GM12891 (cell line): ENCODE measurements at regions not wholly inside any gene's neighbourhood (a gene's known extent, or its start where the extent isn't known, plus 50 kb on each side); places are given as distances from the start of the nearest gene placed in this dataset.

Experiments
- DNase-seq: peaks from one replicate; pipeline ENCODE4 v3.0.0; 2011; ENCODE audit warnings: low spot score; ENCODE audit not compliant: insufficient read length
- FAIRE-seq: peaks from 2 replicates; lab custom pipeline; 2011; peaks lifted over from hg19 to GRCh38; lab: Jason Lieb, UNC
- PAX5 ChIP-seq: IDR thresholded peaks from 2 replicates; pipeline ENCODE4 v1.6.1; 2011; ENCODE audit warnings: low read length, moderate library complexity, mild to moderate bottlenecking; ENCODE audit not compliant: insufficient read depth, severe bottlenecking
- POLR2A ChIP-seq: IDR thresholded peaks from 2 replicates; pipeline ENCODE4 v1.6.1; 2011; ENCODE audit warnings: low read depth, low read length, control low read depth
- POLR2AphosphoS5 ChIP-seq: IDR thresholded peaks from 2 replicates; pipeline ENCODE4 v1.6.1; 2011; ENCODE audit warnings: low read depth, low read length, control low read depth
- POU2F2 ChIP-seq: IDR thresholded peaks from 2 replicates; pipeline ENCODE4 v1.6.1; 2011; ENCODE audit warnings: low read depth, mild to moderate bottlenecking, control low read depth, low read length, moderate library complexity
- SPI1 ChIP-seq: IDR thresholded peaks from 2 replicates; pipeline ENCODE4 v1.6.1; 2011; ENCODE audit warnings: low read depth, low read length, control low read depth
- TAF1 ChIP-seq: IDR thresholded peaks from 2 replicates; pipeline ENCODE4 v1.6.1; 2011; ENCODE audit warnings: low read depth, low read length, control low read depth

DNA sequence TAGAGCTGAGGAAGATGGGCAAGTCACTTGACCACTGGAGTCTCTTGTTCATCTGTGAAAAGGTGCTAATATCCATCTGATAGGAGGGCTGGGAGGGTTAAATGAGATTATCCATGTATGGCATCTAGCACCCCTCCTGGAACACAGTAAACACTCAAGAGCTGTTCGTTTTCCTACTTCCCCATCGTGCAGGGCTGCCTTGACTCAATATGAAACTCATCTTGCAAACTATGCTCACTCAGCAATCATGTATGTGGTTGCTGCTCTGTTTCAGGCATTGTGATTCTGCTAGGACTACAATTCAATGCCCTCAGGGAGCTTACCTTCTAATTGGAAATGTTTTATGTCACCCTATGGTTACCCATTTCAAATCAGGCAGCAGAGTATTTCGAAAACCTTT, 395.6 kb downstream of the BCAT1 start:
- FAIRE-seq (no peak), DNase-seq (no peak)
- TF ChIP-seq SPI1 (0 out of 2 replicates have a peak, but pooled peaks have one; percentile 2), POU2F2 (no peak)

DNA sequence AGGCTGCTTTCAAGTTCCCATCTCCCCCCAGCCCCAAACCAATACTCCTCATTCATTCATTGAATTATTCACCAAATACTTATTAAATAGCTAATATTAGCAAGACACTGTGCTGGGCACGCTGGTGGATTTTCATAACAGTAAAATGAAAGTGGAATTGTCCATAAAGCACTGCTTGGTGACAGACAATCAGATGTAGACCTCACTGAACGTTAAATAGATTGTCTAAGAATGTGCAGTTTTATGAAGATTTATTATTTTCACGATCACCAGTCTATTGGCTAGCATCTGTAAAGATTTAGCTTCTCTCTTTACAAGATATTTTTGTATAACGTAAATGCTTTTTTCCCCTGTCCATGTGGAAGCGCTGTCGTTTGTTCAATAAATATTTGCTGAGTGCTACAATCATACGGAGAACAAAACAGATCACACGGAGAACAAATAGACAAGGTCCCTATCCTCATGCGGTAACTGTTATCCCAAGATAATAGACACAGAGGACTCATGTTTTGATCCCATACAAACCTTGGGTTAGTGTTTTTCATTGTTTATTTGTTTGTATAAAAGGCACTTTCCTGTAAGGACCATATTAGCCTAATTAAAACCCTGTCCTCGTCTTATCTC, 397.6 kb downstream of the BCAT1 start:
- no peak for DNase-seq
- TF ChIP-seq POU2F2 (no peak), TAF1 (no peak), POLR2A (no peak), POLR2AphosphoS5 (no peak), PAX5 (no peak), SPI1 (no peak)
- FAIRE-seq: no peak

DNA sequence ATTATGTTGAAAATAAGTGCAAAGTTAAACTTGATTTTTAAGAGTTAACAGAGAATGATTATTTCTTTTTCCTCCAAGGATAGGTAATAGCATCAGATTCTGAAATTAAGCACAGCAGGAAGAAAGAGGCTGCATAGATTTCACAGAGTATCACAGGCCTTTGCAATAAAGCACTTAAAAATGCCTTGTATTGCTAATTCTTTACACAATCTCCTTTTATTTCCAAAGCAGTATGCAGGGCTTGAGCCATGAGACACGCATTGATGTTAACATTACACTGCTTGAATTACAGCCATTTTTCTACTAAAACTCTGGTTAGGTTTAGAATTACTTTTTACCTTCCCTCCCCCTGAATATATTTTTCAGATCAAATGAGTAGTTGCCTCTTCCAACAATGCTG, 398.3 kb downstream of the BCAT1 start:
- DNase-seq: no peak
- no peak for FAIRE-seq
- TF ChIP-seq POLR2A (no peak), TAF1 (no peak), PAX5 (no peak), POLR2AphosphoS5 (no peak), SPI1 (no peak), POU2F2 (no peak)

DNA sequence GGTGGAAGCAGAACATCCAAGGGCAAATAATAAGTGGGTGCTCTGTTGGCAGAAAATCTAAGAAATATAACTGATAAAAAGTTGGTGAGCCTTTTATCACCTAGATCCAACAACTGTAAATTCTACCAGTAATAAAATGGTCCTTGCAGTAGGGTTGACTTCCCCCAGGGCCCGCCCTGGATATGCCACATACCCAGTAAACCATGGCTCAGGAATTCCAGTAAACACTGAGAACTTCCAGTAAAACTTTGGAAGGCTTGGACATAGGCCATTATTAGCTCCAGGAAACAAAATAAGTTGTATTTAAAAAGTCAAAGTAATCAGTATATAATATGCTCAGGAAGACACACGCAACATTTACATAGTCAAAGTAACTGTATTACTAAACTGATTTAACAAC, 402.2 kb downstream of the BCAT1 start:
- DNase-seq (no peak), FAIRE-seq (no peak)

DNA sequence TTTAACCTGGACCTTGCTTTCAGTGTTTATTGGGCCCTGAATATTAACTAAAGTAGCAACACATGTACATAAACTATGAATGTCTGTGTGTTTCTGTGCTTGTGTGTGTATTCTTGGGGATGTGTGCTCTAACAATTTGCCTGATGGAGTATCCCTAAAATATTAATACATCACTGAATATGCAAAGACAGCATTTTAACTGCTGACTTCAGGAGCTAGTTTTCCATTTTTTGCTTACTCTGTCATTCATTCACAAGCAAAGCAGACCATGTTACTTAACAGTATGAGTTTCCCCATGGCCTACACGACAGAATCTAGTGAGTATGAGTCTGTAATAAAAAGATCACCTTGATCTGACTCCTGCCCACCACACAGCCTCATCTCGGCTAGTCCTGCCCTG, 402.8 kb downstream of the BCAT1 start:
- FAIRE-seq: no peak
- no peak for DNase-seq

More for the DNA sequence above, 402.2 kb downstream of the BCAT1 start:
- TF ChIP-seq POU2F2 (no peak), POLR2AphosphoS5 (no peak), PAX5 (no peak), SPI1 (no peak), POLR2A (no peak), TAF1 (no peak)

DNA sequence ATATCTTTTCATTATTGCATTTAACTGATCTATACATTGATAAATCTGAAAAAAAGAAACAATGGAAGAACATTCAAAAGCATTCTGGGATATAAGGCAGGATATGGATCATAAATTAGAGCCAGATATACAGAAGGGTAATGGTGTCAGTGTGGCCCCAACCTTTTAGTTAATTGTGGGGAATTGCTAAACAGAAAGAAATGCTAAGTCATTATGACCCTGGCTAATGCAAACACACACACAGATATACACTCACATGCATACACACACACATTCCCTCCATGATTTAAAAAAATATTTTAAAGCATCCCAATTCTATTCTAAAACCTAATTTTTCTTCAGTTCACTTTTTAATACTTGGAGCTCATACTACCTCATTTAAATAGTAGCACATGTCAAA, 404.5 kb downstream of the BCAT1 start:
- FAIRE-seq: no peak
- DNase-seq: no peak
- TF ChIP-seq POU2F2 (no peak), SPI1 (no peak), PAX5 (no peak), POLR2A (no peak), TAF1 (no peak), POLR2AphosphoS5 (no peak)

More for the DNA sequence above, 402.8 kb downstream of the BCAT1 start:
- TF ChIP-seq PAX5: no peak
- TF ChIP-seq POU2F2: no peak
- TF ChIP-seq TAF1: no peak
- no peak for TF ChIP-seq SPI1
- no peak for TF ChIP-seq POLR2AphosphoS5
- no peak for TF ChIP-seq POLR2A

DNA sequence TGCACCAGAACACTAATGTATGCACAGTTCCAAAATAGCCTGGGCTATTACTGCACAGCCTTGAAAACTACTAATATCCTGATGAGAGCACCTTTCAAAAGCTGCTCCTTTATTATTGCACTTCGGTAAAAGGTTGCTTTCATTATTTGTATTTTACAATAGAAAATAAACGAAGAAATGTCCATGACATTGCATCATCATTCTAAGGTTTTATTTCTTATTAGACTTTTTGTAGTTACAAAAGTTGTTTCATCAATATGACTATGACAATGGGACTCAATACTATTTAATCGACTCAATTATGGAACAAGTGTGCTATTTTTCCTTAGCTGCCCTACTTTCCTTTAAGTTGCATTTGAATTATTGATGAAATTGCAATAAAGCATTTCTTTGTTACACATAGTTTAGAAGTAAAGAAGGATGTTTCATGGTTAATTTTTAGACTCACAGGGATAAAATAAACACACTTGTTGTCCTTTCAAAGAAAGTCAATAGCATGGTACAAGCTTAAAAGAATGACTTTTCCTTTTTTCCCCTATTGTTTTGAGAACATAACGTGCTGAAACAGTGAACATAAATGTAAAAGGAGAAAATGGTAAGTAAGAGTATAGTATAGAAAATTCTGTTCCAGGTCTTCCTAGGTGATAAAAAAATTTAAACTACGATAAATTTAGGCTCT, 407.6 kb downstream of the BCAT1 start:
- FAIRE-seq (no peak), DNase-seq (no peak)
- TF ChIP-seq POU2F2: no peak
- TF ChIP-seq POLR2A: no peak
- TF ChIP-seq SPI1: no peak
- TF ChIP-seq PAX5: no peak
- no peak for TF ChIP-seq POLR2AphosphoS5
- TF ChIP-seq TAF1: no peak

DNA sequence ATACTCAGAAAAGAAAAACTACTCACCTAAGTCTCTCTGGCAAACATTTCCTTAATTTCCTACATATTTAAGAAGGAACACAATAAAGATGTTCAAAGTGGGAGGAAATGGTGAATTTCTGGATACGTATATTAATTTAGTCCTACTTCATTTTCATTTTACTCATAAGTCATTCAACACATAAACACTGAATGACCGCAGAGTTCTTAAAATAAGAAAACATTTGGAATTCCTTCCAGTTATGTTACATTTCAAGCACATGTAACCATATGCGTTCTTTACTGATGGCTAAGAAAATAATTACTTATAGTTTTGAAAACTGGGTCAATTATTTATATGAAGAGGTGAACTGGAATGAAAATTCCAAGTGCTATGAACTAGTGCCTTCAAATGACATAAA, 409.3 kb downstream of the BCAT1 start:
- TF ChIP-seq POLR2A: no peak
- TF ChIP-seq POLR2AphosphoS5: no peak
- no peak for TF ChIP-seq PAX5
- TF ChIP-seq TAF1: no peak
- no peak for FAIRE-seq
- no peak for DNase-seq

DNA sequence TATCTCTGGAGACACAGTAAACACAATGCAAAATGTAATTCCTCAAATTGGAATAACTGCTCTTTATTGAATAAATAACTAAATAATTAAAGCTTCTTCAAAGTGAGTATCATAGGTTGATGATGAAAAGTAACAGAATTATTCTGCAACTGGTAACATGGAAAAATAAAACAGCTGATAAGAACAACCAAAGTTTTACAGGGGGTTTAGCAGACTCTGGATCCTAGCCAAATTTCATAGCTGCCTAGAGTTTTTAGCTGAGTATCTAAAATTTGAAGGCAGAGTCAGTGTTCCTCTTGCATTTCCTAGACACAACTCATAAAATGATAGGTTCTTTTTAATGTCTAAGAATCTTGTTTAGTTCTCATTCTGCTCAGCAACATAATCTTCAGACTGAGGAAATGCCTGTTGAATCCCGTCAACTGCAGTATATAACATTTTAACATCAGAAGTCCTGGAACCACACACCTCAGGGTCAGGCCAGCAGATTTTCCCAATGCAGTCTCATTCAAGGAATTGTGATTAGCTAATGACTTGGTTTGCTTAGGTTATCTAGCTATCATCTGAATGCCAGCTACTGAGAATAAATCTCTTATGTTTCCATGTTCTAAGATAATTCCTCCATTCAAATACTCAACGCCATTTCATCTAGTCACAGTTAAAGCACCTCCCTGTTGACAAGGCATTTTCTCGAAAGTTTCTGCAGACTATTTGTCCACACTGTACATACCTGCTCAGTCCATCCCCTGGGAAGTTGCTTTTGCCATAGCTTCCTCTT, 411.6 kb downstream of the BCAT1 start:
- TF ChIP-seq SPI1 (no peak), POLR2A (no peak), TAF1 (no peak), POU2F2 (no peak), POLR2AphosphoS5 (no peak), PAX5 (no peak)
- FAIRE-seq (no peak), DNase-seq (no peak)
